ENCODE measurements at regions not wholly inside any gene's neighbourhood (a gene's known extent, or its start where the extent isn't known, plus 50 kb on each side); places are given as distances from the start of the nearest gene placed in this dataset.

- TF ChIP-seq CTCF (IDR thresholded peaks at IDR 0.05; ENCODE audit: low read length) (no peak), EZH2 (optimal IDR thresholded peaks at IDR 0.05; ENCODE audit: low read depth, low read length) (no peak)
Observed at GRCh38 chr4:151518359-151518758, 109.4 kb downstream of the FHIP1A start.

Data from MM.1S (cell line).